HG02943 (cell line): ENCODE measurements at regions not wholly inside any gene's neighbourhood (a gene's known extent, or its start where the extent isn't known, plus 50 kb on each side); places are given as distances from the start of the nearest gene placed in this dataset.

Source experiments
- ATAC-seq: cut with Tn5 transposase; IDR thresholded peaks from one replicate; pipeline ENCODE4 v1.9.1; 2021; ENCODE audit warnings: mild to moderate bottlenecking, low read depth, moderate library complexity; ENCODE audit not compliant: unreplicated experiment

- ATAC-seq, result no peak
These were observed 66.3 kb downstream of the ITM2A start for GRCh38 chrX:79300856-79301255.

DNA sequence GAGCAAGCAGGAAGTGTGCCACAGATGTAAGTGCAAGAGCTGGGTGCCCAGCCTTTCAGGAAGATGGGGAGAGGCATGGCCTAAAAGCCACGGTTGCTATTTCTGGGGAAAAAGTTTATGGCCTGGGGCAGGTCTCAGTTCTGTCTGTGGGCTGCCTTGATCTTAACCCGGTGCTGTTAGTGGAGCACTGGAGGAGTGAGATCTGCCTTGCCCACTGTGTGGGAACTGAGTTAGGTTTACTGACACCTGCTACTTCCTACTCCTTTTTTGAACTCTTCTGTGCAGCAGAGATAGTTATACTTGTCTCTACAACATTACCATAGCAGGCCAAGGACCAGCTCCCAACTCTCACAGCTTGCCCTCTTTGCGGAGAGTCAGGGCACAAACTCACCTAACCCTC is 76.5 kb downstream of the ITM2A start:
- no peak for ATAC-seq

- ATAC-seq, result no peak
These were observed 78.4 kb downstream of the ITM2A start for GRCh38 chrX:79288733-79289132.

DNA sequence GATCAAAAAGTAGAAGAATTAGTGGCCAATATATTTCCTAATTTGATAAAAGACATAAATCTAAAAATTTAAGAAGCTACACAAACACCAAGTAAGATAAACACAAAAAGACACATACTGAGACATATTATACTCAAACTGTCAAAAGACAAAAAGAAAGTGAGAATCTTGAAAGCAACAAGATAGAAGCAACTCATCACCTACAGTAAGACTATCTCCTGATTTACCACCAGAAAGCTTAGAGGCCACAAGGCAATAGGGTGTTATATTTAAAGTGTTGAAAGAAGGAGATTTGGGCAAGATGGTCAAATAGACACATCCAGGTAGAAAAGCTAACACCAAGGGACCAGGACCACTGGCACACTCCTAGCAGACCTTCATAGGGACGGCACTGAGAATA is 79.4 kb downstream of the ITM2A start:
- no peak for ATAC-seq

GRCh38 chrX:79281775-79282174 is 85.4 kb downstream of the ITM2A start:
- no peak for ATAC-seq

GRCh38 chrX:79270401-79270800 is 96.7 kb downstream of the ITM2A start:
- peak; percentile 90 for ATAC-seq

DNA sequence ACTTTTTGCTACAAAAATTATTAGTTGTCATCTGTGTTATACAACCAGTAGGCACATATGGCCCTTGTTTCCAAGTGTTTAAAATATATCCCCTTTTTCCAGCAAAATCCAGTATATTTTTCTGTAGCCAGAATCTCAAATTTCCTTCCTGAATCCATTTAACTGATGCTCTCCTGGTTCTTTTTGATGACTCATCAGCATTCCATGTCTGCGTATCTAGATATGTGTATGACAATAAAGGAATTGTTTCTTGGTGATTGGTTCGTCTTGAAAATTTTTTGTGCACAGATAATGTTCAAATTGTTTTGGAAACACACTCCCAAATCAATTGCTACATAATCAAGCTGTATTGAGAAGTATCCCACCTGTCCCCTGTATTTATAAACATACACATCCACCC is 98.3 kb downstream of the ITM2A start:
- no peak for ATAC-seq

DNA sequence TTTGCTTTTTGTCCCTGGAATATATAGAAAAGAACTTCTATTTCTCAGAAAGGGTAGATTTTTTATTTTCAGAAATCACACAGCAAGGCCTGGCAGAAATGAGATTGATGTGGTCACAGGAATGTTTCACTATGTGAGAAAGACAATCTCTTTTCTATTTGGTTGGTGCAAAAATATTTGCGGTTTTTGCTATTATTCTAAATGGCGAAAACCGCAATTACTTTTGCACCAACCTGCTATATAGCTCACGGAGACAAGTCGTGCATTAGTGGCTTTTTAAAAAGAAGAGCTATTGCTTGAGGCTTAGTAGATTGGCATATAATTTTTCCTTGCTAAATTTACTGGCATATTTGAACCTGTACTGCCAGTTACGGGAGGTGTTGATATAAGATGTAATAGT is 100.4 kb downstream of the ITM2A start:
- no peak for ATAC-seq

GRCh38 chrX:79263550-79263949 is 103.6 kb downstream of the ITM2A start:
- ATAC-seq, result no peak

GRCh38 chrX:79259073-79259689 is 108.0 kb downstream of the ITM2A start:
- peak; percentile 89 for ATAC-seq

DNA sequence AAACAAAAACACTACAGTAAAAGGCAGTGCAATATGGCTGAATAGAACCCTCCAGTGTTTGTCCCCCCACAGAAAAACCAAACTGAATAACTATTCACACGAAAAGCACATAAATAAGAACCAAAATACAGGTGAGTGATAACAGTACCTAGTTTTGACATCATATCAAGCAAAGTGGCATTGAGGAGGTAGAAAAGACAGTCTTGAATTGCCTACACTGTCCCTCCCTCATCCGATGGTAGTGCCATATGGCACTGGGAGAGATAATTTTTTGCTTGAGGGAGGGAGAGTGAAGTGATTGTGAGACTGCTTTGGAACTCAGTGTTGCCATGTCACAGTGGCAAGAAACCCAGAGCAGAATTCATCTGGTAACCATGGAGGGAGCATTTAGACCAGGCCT is 99.2 kb downstream of the GPR174 start:
- ATAC-seq, result no peak

DNA sequence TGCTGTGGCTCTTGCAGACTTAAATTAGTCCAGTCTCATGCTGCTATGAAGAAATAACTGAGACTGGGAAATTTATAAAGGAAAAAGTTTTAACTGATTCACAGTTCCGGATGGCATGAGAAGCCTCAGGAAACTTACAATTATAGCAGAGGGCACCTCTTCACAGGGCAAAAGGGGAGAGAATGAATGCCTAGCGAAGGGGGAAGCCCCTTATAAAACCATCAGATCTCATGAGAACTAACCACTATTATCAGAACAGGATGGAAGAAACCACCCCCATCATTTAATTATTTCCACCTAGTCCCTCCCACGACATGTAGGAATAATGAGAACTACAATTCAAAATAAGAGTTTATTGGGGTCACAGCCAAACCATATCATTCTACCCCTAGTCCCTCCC is 91.4 kb downstream of the GPR174 start:
- ATAC-seq, result no peak

GRCh38 chrX:79231662-79232061 is 87.2 kb downstream of the GPR174 start:
- ATAC-seq, result no peak
